T-cell (primary cell): ENCODE measurements at regions not wholly inside any gene's neighbourhood (a gene's known extent, or its start where the extent isn't known, plus 50 kb on each side); places are given as distances from the start of the nearest gene placed in this dataset.

Source experiments
- ATAC-seq, 4 experiments: fragments of 200-7000 bp in 3 of 4; fragments of 150-1000 bp in 1 of 4; cut with Tn5 transposase; replicated peaks in 1 of 4; 1 replicate in 3 of 4; 2 replicates in 1 of 4; pipeline ENCODE4 v1.10.0; 2021; ENCODE audit warnings: moderate library complexity in 3 of 4, mild to moderate bottlenecking in 2 of 4, moderate number of reproducible peaks in 1 of 4
- CTCF ChIA-PET, 2 donors: fragments of 300-600 bp; sonication (Branson Sonifier 250); formaldehyde crosslinking; loops; one replicate each; lab custom pipeline; 2022; ENCODE audit warnings: antibody characterized with exemption in 2 of 2; lab: Charles Lee
- POLR2A ChIA-PET, 2 donors: fragments of 300-600 bp; sonication (Branson Sonifier 250); formaldehyde crosslinking; loops; one replicate each; lab custom pipeline; 2022; ENCODE audit warnings: antibody characterized with exemption in 2 of 2; lab: Charles Lee
- DNase-seq, 35 experiments: peaks; one replicate each; pipeline versions ENCODE4 v3.0.0 to v3.0.0-alpha.2; 2013 to 2023
- H3K27ac ChIP-seq: one replicate; pipeline ENCODE4 v1.5.1; 2013; ENCODE audit warnings: low read length
- H3K27me3 ChIP-seq, 2 experiments: replicated peaks in 1 of 2; 1 replicate in 1 of 2; 2 replicates in 1 of 2; pipeline versions ENCODE4 v1.6.1 to v1.7.0; 2013; ENCODE audit warnings: low read length in 1 of 2, mixed read lengths in 1 of 2; ENCODE audit not compliant: control insufficient read depth in 2 of 2, insufficient read depth in 2 of 2; ENCODE audit errors: extremely low read depth in 1 of 2
- H3K36me3 ChIP-seq, 2 donors: 1 replicate in 1 of 2; 2 replicates in 1 of 2; pipeline versions ENCODE4 v1.6.1 to v1.7.0; 2013; ENCODE audit warnings: low read length in 1 of 2; ENCODE audit not compliant: control insufficient read depth in 2 of 2, insufficient read depth in 1 of 2; ENCODE audit errors: extremely low read depth in 1 of 2
- H3K4me1 ChIP-seq, 2 experiments: 1 replicate in 1 of 2; 2 replicates in 1 of 2; pipeline versions ENCODE4 v1.6.1 to v1.7.0; 2013; ENCODE audit warnings: low read length in 2 of 2, mixed read lengths in 1 of 2; ENCODE audit not compliant: insufficient read depth in 2 of 2, control insufficient read depth in 1 of 2; ENCODE audit errors: extremely low read depth in 1 of 2
- H3K4me3 ChIP-seq, 2 donors: 1 replicate in 1 of 2; 2 replicates in 1 of 2; pipeline versions ENCODE4 v1.5.1 to v1.7.0; 2013; ENCODE audit warnings: mild to moderate bottlenecking in 2 of 2, low read length in 1 of 2, moderate library complexity in 1 of 2; ENCODE audit not compliant: control insufficient read depth in 1 of 2; ENCODE audit errors: extremely low read depth in 1 of 2
- H3K9me3 ChIP-seq: 2 replicates; pipeline ENCODE4 v1.7.0; 2013
- H3K27ac Mint-ChIP-seq, 2 donors: one replicate each; pipeline ENCODE4 v1.8.0; 2020 to 2021; ENCODE audit warnings: mild to moderate bottlenecking in 2 of 2, mixed read lengths in 2 of 2
- H3K27me3 Mint-ChIP-seq, 2 donors: one replicate each; pipeline ENCODE4 v1.8.0; 2021 to 2022; ENCODE audit warnings: mixed read lengths in 2 of 2
- H3K36me3 Mint-ChIP-seq: one replicate; pipeline ENCODE4 v1.8.0; 2021; ENCODE audit warnings: mixed read lengths
- H3K4me1 Mint-ChIP-seq, 3 donors: one replicate each; pipeline ENCODE4 v1.8.0; 2020 to 2022; ENCODE audit warnings: mixed read lengths in 3 of 3, mild to moderate bottlenecking in 1 of 3
- H3K4me3 Mint-ChIP-seq, 3 donors: one replicate each; pipeline ENCODE4 v1.8.0; 2020 to 2022; ENCODE audit warnings: mild to moderate bottlenecking in 3 of 3, mixed read lengths in 3 of 3, moderate library complexity in 3 of 3
- H3K9me3 Mint-ChIP-seq, 3 donors: one replicate each; pipeline ENCODE4 v1.8.0; 2020 to 2022; ENCODE audit warnings: mixed read lengths in 3 of 3
- WGBS: methylation state at CpG from one replicate; pipeline ENCODE4 v1.1.5; 2013; ENCODE audit warnings: missing lambda C conversion rate; ENCODE audit not compliant: insufficient coverage; 5-methylcytosine and 5-hydroxymethylcytosine counted together

- Mint-ChIP-seq H3K9me3 (peaks cover 0 to 4% (median 0%) of the 10 kb centered on the region in 3 donors), H3K4me3 (no peak overlapping the region), H3K27me3 (peaks cover 0 to 5% of the 10 kb centered on the region in 2 donors), H3K36me3 (peaks cover 21% of the 10 kb centered on the region), H3K27ac (no peak overlapping the region), H3K4me1 (peaks cover 37 to 56% (median 38%) of the 10 kb centered on the region in 3 donors)
- Histone ChIP-seq H3K4me1 (peaks cover 7 to 18% of the 10 kb centered on the region in 2 experiments), H3K9me3 (no peaks in the 10 kb centered on the region), H3K27ac (no peak overlapping the region), H3K36me3 (no peaks in the 10 kb centered on the region), H3K27me3 (peaks cover 0 to 8% of the 10 kb centered on the region in 2 experiments), H3K4me3 (no peak overlapping the region)
- WGBS, result 86% methylated on average over 7 of the region's 10 CpGs
- no peak for DNase-seq
- ChIA-PET CTCF (no interaction called here), POLR2A (interaction anchor here in 1 of 2 donors (0.6 kb wide), 1 partner anchor 317 kb away, joined by 4 read pairs; no protein-coding TSS in a partner anchor)
- ATAC-seq, result no peak
These were observed 387.9 kb upstream of the ARID1B start for GRCh38 chr6:156389296-156389695.

- peaks cover 20 to 41% (median 20%) of the 10 kb centered on the region in 3 donors for H3K4me1 Mint-ChIP-seq
- CTCF ChIA-PET, result no interaction called here
- peaks cover 0 to 4% (median 0%) of the 10 kb centered on the region in 3 donors for H3K9me3 Mint-ChIP-seq
- POLR2A ChIA-PET, result no interaction called here
- H3K4me3 Mint-ChIP-seq, result no peak overlapping the region
- no CpG with 5 or more reads among the region's 4 CpGs for WGBS
- peaks cover 0 to 6% of the 10 kb centered on the region in 2 experiments for H3K27me3 ChIP-seq
- no peaks in the 10 kb centered on the region for H3K36me3 ChIP-seq
- H3K27ac ChIP-seq, result no peak overlapping the region
- no peaks in the 10 kb centered on the region for H3K9me3 ChIP-seq
- no peak overlapping the region for H3K4me3 ChIP-seq
- ATAC-seq (no peak), DNase-seq (no peak)
- peaks cover 23% of the 10 kb centered on the region for H3K36me3 Mint-ChIP-seq
- H3K4me1 ChIP-seq, result peaks cover 3 to 11% of the 10 kb centered on the region in 2 experiments
- peaks cover 0 to 3% of the 10 kb centered on the region in 2 donors for H3K27me3 Mint-ChIP-seq
- no peak overlapping the region for H3K27ac Mint-ChIP-seq
These were observed 389.7 kb upstream of the ARID1B start for GRCh38 chr6:156387472-156387871.

- no peaks in the 10 kb centered on the region for H3K27me3 Mint-ChIP-seq
- peaks cover 0 to 4% (median 0%) of the 10 kb centered on the region in 3 donors for H3K9me3 Mint-ChIP-seq
- no CpG with 5 or more reads among the region's 2 CpGs for WGBS
- ATAC-seq (no peak), DNase-seq (no peak)
- no peak overlapping the region for H3K4me3 ChIP-seq
- peaks cover 0 to 25% (median 11%) of the 10 kb centered on the region in 3 donors for H3K4me1 Mint-ChIP-seq
- no peak overlapping the region for H3K27ac ChIP-seq
- H3K36me3 Mint-ChIP-seq, result peaks cover 19% of the 10 kb centered on the region
- CTCF ChIA-PET, result no interaction called here
- POLR2A ChIA-PET, result no interaction called here
- H3K9me3 ChIP-seq, result no peaks in the 10 kb centered on the region
- no peak overlapping the region for H3K4me3 Mint-ChIP-seq
- H3K27ac Mint-ChIP-seq, result no peak overlapping the region
- no peaks in the 10 kb centered on the region for H3K4me1 ChIP-seq
- no peaks in the 10 kb centered on the region for H3K36me3 ChIP-seq
- H3K27me3 ChIP-seq, result no peaks in the 10 kb centered on the region
These were observed 394.1 kb upstream of the ARID1B start for GRCh38 chr6:156383059-156383458.

- no peaks in the 10 kb centered on the region for H3K27me3 ChIP-seq
- ATAC-seq (no peak), DNase-seq (no peak)
- no peaks in the 10 kb centered on the region for H3K4me1 ChIP-seq
- Mint-ChIP-seq H3K36me3 (peaks cover 4% of the 10 kb centered on the region), H3K4me3 (no peak overlapping the region), H3K9me3 (no peaks in the 10 kb centered on the region), H3K27ac (peak overlapping the region in 1 of 2 donors; percentile 7), H3K4me1 (peaks cover 0 to 26% (median 11%) of the 10 kb centered on the region in 3 donors), H3K27me3 (no peaks in the 10 kb centered on the region)
- H3K4me3 ChIP-seq, result no peak overlapping the region
- ChIA-PET CTCF (no interaction called here), POLR2A (no interaction called here)
- WGBS, result no CpG with 5 or more reads among the region's 7 CpGs
- no peaks in the 10 kb centered on the region for H3K36me3 ChIP-seq
- H3K27ac ChIP-seq, result no peak overlapping the region
- no peaks in the 10 kb centered on the region for H3K9me3 ChIP-seq
These were observed 397.5 kb upstream of the ARID1B start for GRCh38 chr6:156379392-156380289.

GRCh38 chr6:156378853-156379252 lies 398.3 kb upstream of the ARID1B start:
- H3K27me3 ChIP-seq, result no peaks in the 10 kb centered on the region
- H3K4me3 ChIP-seq, result no peak overlapping the region
- DNase-seq (peak in 1 of 35 experiments; percentile 51), ATAC-seq (peak in 3 of 4 experiments; percentile 69 to 71 (median 71))
- H3K36me3 Mint-ChIP-seq, result no peaks in the 10 kb centered on the region
- no peak overlapping the region for H3K27ac ChIP-seq
- no CpG with 5 or more reads among the region's 1 CpG for WGBS
- no peaks in the 10 kb centered on the region for H3K36me3 ChIP-seq
- H3K9me3 Mint-ChIP-seq, result no peaks in the 10 kb centered on the region
- ChIA-PET POLR2A (no interaction called here), CTCF (no interaction called here)
- no peaks in the 10 kb centered on the region for H3K9me3 ChIP-seq
- H3K4me3 Mint-ChIP-seq, result no peak overlapping the region
- no peak overlapping the region for H3K27ac Mint-ChIP-seq
- no peaks in the 10 kb centered on the region for H3K27me3 Mint-ChIP-seq
- H3K4me1 Mint-ChIP-seq, result peaks cover 0 to 24% (median 11%) of the 10 kb centered on the region in 3 donors
- H3K4me1 ChIP-seq, result no peaks in the 10 kb centered on the region

- H3K27ac Mint-ChIP-seq, result no peak overlapping the region
- CTCF ChIA-PET, result no interaction called here
These were observed 401.1 kb upstream of the ARID1B start for GRCh38 chr6:156376091-156376490.

More at GRCh38 chr6:156376091-156376490, 401.1 kb upstream of the ARID1B start:
- Mint-ChIP-seq H3K36me3 (peaks cover 4% of the 10 kb centered on the region), H3K4me1 (peaks cover 0 to 22% (median 11%) of the 10 kb centered on the region in 3 donors), H3K27me3 (no peaks in the 10 kb centered on the region), H3K4me3 (no peak overlapping the region), H3K9me3 (no peaks in the 10 kb centered on the region)
- Histone ChIP-seq H3K36me3 (no peaks in the 10 kb centered on the region), H3K4me3 (no peak overlapping the region), H3K27me3 (no peaks in the 10 kb centered on the region), H3K27ac (no peak overlapping the region), H3K9me3 (no peaks in the 10 kb centered on the region), H3K4me1 (no peaks in the 10 kb centered on the region)
- ATAC-seq, result no peak
- DNase-seq, result no peak
- POLR2A ChIA-PET, result no interaction called here
